ENCODE measurements at regions not wholly inside any gene's neighbourhood (a gene's known extent, or its start where the extent isn't known, plus 50 kb on each side); places are given as distances from the start of the nearest gene placed in this dataset.
A peak's percentile ranks its signal among the peaks of the same experiment; 100 is the strongest.
"Not testable (repeated sequence)": the region's sequence is repeated elsewhere in the genome, so short reads cannot be mapped to it uniquely, and the experiment has no call there.

DNA sequence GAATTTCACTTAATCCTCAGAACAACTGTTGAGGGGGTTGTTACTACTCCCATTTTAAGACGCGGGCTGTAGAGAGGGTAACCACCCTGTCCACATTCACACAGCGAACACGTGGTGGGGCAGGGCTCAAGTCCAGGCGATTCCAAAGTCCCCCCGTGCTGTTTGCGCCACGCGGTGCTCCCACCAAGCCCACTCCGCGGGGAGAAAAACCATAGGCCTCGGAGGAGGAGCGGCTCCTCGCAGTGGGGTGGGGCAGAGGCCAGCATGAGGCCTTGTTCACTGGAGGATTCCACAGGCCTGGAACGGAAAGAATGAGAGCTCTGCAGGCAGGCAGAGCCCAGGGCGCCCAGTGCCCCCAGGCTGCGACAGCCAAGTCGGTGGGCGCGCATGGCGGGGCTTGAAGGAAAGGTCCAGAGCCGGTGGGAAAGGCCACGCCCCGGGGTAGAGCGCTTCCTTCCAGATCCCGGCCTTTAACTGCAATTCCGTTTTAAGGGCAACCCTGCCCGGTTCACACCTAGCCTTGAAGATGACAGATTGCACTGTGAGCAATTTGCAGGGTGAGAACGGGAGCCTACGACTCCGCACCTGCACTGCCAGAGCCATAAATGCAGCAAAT, 161.8 kb upstream of the TBL1XR1 start:
- no peak for DNase-seq

GRCh38 chr3:177359593-177360357, 162.5 kb upstream of the TBL1XR1 start:
- DNase-seq = peak; percentile 93

DNA sequence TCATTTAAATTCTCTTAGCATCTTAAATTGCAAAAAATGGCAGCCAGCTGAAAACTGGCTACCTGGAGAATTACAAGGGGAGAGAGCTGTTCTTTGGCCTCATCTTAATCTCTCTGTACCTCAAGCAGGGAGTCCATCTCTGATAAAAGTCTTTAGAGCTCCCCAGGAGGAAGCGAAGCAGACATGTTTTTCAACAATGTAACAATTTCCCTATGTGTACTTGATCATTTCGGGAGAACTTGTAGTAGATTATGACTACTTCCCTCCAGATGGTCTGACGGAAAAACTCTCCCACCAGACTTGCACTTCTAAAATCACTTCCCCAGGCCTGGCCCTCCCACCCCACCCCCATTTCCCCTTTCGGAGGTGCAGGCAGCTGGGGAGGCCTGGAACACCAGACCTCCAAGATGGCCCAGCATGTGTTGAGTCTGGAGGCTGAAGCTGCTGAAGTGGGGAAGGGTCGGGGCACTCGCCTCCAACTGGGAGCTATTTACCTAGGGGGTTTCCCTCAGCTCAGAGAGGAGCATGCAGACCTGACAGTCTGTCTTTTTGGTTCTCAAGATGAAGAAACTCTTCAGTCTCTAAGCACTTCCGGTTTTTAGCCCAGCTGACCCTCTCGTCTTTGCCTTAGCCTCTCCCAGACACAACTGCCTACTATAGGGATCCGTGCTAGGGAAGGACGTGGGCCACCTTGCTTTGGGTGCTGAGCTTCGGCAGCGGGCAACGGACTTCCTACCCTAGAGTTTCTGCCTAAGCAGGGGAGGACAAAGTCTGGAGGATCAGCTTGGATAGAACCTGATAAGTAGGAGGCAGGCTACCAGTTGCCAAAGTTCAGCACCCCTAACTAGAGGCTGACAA, 164.0 kb upstream of the TBL1XR1 start:
- peak; percentile 3 for DNase-seq

- no peak for DNase-seq
Observed at GRCh38 chr3:177362626-177363025, 165.3 kb upstream of the TBL1XR1 start.

DNA sequence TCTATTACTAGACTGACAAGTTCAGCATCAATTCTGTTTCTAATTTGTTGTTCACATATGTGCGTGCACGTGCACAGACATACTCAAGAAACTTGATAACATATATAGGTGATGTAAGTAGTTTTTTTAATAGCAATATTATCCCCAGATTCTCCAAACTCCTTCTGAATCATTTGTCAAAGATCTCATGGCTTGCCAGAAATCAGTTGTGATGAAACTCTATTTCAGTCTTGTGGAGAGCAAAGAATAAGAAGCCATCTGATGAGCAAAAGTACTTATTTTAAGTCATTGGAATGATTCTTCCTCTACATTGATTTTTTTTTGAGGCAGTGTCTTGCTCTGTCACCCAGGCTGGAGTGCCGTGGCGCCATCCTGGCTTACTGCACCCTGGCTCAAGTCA, 167.0 kb upstream of the TBL1XR1 start:
- DNase-seq = no peak

GRCh38 chr3:177365294-177365693, 168.0 kb upstream of the TBL1XR1 start:
- not testable (repeated sequence) for DNase-seq

DNA sequence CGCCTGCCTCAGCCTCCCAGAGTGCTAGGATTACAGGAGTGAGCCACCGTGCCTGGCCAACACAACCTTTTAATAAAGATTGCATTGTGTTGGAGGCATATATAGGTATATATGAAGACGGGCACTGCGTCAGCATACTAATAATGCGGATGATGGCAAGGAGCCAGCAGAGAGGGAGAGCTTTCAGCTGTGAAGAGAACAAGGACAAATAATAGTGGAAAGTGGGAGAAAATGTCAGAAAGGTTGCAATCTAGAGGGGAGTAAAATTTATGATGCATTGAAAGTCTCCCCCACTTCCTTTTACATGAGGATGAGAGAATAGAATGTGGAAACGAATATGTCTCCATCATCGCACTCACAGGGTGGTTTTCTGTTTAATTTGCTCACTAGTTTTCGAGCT, 170.5 kb upstream of the TBL1XR1 start:
- DNase-seq = no peak

DNA sequence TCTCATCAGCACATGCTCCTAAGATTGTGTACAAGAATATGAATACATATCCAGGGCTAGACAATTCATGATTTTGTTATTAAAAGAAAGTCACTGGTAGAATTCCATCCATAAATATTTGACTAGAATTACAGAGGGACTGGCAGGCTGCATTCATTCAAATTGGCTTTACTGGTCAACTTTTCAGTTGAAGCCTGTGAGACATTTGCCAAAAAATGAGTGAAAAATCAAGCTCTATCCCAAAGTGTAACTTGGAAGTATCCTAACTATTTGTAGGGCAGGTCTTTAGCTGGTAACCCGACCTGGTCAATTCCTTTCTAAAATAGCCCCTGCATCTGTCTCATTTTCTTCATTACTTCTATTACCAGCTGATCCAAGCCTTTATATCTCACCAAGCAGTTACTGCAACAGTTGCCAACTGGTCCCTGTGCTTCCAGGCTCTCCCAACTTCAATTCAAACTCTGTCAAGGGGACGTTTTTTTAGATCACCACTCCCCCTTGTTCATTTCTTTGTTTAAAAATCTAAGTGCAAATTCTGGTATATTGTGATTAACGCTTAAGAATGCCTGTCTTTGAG, 173.1 kb upstream of the TBL1XR1 start:
- no peak for DNase-seq

- DNase-seq = no peak
Observed at GRCh38 chr3:177371146-177371545, 173.9 kb upstream of the TBL1XR1 start.

GRCh38 chr3:177371888-177372287, 174.6 kb upstream of the TBL1XR1 start:
- no peak for DNase-seq

DNA sequence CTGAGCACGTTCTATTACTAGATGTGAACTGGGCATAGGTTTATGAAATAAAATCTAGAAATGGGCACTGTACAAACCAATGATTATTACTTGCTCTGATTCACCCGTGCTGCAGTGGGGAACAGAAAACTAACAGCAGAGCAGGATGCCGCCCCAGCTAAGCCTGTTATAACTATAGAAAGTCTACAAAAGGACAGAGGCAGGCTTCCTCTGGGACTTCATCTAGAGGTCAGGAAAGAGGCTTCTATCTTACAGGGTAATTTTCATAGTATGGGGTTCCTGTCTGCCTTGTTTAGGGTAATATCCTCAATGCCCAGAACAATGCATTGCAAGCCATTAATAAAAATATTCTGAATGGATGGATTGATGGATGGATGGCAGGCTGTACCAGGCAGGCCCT, 177.0 kb upstream of the TBL1XR1 start:
- DNase-seq = no peak

- DNase-seq = no peak
Observed at GRCh38 chr3:177375316-177375715, 178.0 kb upstream of the TBL1XR1 start.

DNA sequence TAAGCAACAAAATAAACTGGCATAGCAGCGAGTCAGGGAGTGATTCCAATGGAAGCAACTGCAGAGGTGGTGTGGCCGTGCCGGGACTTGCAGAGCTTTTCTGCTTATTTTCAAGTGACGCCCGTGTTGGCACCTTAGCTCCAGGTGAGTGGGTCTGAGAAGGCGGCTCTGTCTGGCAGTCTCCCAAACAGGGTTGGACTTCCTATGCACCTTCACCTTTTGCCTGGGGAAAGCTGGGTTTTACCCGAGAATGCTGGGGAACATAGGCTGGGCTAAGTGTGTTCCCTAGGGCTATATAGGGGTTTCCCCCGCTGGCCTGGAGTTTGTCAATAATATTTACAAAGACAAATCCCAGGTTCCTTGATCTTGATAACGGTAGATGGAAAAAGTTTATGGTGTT, 179.9 kb upstream of the TBL1XR1 start:
- no peak for DNase-seq

DNA sequence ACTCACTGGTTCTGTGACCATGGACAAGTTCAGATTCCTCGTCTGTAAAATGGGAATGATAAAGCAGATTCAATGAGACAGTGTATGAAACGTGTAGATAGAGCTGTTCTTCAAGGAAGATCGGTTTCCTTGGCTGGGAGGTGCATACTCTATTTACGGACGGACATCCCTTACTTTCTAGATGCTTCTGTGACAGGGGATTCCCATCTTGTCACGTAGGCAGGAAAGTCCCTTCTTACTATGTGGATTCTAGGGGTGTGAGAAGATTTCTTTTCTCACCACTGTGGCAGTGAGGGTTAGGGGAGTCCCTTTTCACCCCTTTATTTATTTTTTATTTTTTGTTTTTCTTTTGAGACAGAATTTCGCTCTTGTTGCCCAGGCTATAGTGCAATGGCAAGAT, 180.9 kb upstream of the TBL1XR1 start:
- no peak for DNase-seq

- no peak for DNase-seq
Observed at GRCh38 chr3:177379045-177379444, 181.8 kb upstream of the TBL1XR1 start.

- no peak for DNase-seq
Observed at GRCh38 chr3:177381070-177381469, 183.8 kb upstream of the TBL1XR1 start.

- DNase-seq = no peak
Observed at GRCh38 chr3:177382944-177383343, 185.7 kb upstream of the TBL1XR1 start.

- no peak for DNase-seq
Observed at GRCh38 chr3:177385186-177385585, 187.9 kb upstream of the TBL1XR1 start.

- DNase-seq = no peak
Observed at GRCh38 chr3:177385831-177386301, 188.6 kb upstream of the TBL1XR1 start.

GRCh38 chr3:177388209-177388608, 190.9 kb upstream of the TBL1XR1 start:
- no peak for DNase-seq

DNA sequence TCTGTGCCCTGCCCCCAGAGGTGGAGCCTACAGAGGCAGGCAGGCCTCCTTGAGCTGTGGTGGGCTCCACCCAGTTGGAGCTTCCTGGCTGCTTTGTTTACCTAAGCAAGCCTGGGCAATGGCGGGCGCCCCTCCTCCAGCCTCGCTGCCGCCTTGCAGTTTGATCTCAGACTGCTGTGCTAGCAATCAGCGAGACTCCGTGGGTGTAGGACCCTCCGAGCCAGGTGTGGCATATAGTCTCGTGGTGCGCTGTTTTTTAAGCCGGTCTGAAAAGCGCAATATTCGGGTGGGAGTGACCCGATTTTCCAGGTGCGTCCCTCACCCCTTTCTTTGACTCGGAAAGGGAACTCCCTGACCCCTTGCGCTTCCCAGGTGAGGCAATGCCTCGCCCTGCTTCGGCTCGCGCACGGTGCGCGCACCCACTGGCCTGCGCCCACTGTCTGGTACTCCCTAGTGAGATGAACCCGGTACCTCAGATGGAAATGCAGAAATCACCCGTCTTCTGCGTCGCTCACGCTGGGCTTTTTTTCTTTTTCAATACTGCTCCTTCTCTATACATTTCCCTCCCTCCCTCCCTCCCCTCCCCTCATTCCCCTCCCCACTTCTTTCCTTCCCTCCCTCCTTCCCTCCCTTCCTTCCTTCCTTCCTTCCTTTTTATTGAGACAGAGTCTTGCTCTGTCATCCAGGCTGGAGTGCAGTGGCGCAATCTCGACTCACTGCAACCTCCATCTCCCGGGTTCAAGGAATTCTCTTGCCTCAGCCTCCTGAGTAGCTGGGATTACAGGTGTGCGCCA, 197.1 kb upstream of the TBL1XR1 start:
- not testable (repeated sequence) for DNase-seq

GRCh38 chr3:177396733-177397132, 199.5 kb upstream of the TBL1XR1 start:
- no peak for DNase-seq

Measured in SIG-M5 (cell line).